Esophagus muscularis mucosa (tissue), 4 donors: ENCODE measurements at regions not wholly inside any gene's neighbourhood (a gene's known extent, or its start where the extent isn't known, plus 50 kb on each side); places are given as distances from the start of the nearest gene placed in this dataset.
"Not testable (repeated sequence)": the region's sequence is repeated elsewhere in the genome, so short reads cannot be mapped to it uniquely, and the experiment has no call there.

Experiments
- DNase-seq: peaks from one replicate; pipeline ENCODE4 v3.0.0-alpha.2; 2017; ENCODE audit errors: extremely low spot score
- H3K27ac ChIP-seq, 4 donors: fragments of 200-600 bp; sonication (generic); replicated peaks in 1 of 4; 1 replicate in 3 of 4; 2 replicates in 1 of 4; pipeline ENCODE4 v1.5.1; 2016 to 2019; ENCODE audit warnings: mild to moderate bottlenecking in 1 of 4
- H3K27me3 ChIP-seq, 4 donors: fragments of 200-600 bp; sonication (generic); one replicate each; pipeline versions ENCODE4 v1.5.1 to v1.6.0; 2016 to 2019
- H3K36me3 ChIP-seq, 4 donors: fragments of 200-600 bp; sonication (generic); one replicate each; pipeline ENCODE4 v1.5.1; 2016 to 2019
- H3K4me1 ChIP-seq, 4 donors: fragments of 200-600 bp; sonication (generic); one replicate each; pipeline ENCODE4 v1.5.1; 2016 to 2019
- H3K4me3 ChIP-seq, 4 donors: fragments of 200-600 bp; sonication (generic); 1 replicate in 2 of 4; 2 replicates in 2 of 4; pipeline ENCODE4 v1.5.1; 2016 to 2019; ENCODE audit warnings: mild to moderate bottlenecking in 4 of 4, moderate library complexity in 1 of 4
- H3K9me3 ChIP-seq, 4 donors: fragments of 200-600 bp; sonication (generic); 1 replicate in 3 of 4; 2 replicates in 1 of 4; pipeline ENCODE4 v1.5.1; 2016 to 2019
- EP300 ChIP-seq: sonication (generic); formaldehyde crosslinking; IDR thresholded peaks from one replicate; pipeline ENCODE4 v1.6.1; 2017; ENCODE audit warnings: antibody characterized with exemption
- POLR2A ChIP-seq: fragments of 450-650 bp; IDR thresholded peaks from one replicate; pipeline ENCODE4 v1.6.1; 2017; ENCODE audit warnings: antibody characterized with exemption, moderate library complexity, mild to moderate bottlenecking, low read depth
- POLR2AphosphoS5 ChIP-seq, 2 donors: sonication (generic); formaldehyde crosslinking; IDR thresholded peaks; one replicate each; pipeline ENCODE4 v1.6.1; 2017; ENCODE audit warnings: antibody characterized with exemption in 2 of 2
- WGBS: methylation state at CpG from one replicate; pipeline ENCODE4 v1.1.5; 2018; 5-methylcytosine and 5-hydroxymethylcytosine counted together
- intact Hi-C: fragments of 100-400 bp; cut with DNase I; formaldehyde crosslinking; loops from one replicate; pipeline ENCODE4 v1.15.1; 2023
- TF ChIP-seq, protein P1 (sequence below), 3 experiments: fragments of 200-600 bp in 2 of 3; fragments of 450-650 bp in 1 of 3; sonication (generic) in 2 of 3; IDR thresholded peaks; one replicate each; pipeline ENCODE4 v1.5.1; 2017 to 2019; ENCODE audit warnings: antibody characterized with exemption in 3 of 3, mild to moderate bottlenecking in 2 of 3, moderate library complexity in 1 of 3

DNA sequence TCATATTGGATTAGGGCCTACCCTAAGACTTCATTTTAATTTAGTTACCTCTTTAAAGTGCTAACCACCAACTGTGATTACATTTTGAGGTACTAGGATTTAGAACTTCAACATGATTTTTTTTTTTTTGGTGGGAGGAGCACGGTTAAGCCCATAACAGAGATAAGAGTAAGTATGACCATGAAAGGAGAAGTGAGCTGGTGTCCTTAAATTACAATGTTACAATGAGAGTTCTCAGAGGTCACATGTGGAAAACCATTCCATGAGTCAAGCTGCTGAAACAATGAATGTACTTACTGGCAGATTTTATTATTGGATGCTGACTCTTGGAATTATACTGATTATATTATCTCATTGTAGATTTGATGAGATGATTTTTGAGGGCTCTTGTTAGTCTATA, 779.3 kb upstream of the CITED2 start:
- Histone ChIP-seq H3K36me3 (no peaks in the 10 kb centered on the region), H3K27me3 (no peaks in the 10 kb centered on the region), H3K4me1 (no peaks in the 10 kb centered on the region), H3K4me3 (no peak overlapping the region), H3K27ac (no peak overlapping the region), H3K9me3 (peaks cover 0 to 8% (median 3%) of the 10 kb centered on the region in 4 donors)
- intact Hi-C loops = no loop called here
- no peak for DNase-seq
- WGBS = 100% methylated on average over 1 of the region's 1 CpG
- TF ChIP-seq POLR2A (no peak), EP300 (no peak), POLR2AphosphoS5 (IDR thresholded peaks at IDR 0.05) (no peak)
- TF ChIP-seq, protein P1, sequence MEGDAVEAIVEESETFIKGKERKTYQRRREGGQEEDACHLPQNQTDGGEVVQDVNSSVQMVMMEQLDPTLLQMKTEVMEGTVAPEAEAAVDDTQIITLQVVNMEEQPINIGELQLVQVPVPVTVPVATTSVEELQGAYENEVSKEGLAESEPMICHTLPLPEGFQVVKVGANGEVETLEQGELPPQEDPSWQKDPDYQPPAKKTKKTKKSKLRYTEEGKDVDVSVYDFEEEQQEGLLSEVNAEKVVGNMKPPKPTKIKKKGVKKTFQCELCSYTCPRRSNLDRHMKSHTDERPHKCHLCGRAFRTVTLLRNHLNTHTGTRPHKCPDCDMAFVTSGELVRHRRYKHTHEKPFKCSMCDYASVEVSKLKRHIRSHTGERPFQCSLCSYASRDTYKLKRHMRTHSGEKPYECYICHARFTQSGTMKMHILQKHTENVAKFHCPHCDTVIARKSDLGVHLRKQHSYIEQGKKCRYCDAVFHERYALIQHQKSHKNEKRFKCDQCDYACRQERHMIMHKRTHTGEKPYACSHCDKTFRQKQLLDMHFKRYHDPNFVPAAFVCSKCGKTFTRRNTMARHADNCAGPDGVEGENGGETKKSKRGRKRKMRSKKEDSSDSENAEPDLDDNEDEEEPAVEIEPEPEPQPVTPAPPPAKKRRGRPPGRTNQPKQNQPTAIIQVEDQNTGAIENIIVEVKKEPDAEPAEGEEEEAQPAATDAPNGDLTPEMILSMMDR (IDR thresholded peaks at IDR 0.05) = no peak

DNA sequence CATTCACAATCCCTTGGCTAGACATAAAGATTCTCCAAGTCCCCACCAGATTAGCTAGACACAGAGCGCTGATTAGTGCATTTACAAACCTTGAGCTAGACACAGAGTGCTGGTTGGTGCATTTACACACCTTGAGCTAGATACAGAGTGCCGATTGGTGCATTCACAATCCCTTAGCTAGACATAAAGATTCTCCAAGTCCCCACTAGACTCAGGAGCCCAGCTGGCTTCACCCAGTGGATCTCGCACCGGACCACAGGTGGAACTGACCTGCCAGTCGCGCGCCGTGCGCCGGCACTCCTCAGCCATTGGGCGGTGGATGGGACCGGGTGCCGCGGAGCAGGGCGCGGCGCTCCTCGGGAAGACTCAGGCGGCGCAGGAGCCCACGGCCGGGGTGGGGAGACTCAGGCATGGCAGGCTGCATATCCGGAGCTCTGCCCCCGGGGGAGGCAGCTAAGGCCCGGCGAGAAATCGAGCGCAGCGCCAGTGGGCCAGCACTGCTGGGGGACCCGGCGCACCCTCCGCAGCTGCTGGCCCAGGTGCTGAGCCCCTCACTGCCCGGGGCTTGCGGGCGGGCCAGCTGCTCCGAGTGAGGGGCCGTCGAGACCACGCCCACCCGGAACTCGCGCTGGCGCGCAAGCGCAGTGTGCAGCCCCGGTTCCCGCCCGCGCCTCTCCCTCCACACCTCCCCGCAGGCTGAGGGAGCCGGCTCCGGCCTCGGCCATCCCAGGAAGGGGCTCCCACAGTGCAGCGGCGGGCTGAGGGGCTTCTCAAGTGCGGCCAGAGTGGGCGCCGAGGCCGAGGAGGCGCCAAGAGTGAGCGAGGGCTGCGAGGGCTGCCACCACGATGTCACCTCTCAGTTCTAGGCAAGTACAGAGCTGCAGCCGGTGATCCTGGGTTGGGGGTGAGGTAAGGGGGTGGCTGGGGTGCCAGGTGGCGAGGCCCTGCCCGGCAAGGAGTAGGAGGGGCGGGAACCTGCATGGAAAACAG, 773.7 kb upstream of the CITED2 start:
- H3K4me3 ChIP-seq, DNase-seq, H3K9me3 ChIP-seq, H3K27me3 ChIP-seq, H3K27ac ChIP-seq, intact Hi-C loops, H3K4me1 ChIP-seq, H3K36me3 ChIP-seq: not testable (repeated sequence)
- WGBS = 95% methylated on average over 39 of the region's 67 CpGs

DNA sequence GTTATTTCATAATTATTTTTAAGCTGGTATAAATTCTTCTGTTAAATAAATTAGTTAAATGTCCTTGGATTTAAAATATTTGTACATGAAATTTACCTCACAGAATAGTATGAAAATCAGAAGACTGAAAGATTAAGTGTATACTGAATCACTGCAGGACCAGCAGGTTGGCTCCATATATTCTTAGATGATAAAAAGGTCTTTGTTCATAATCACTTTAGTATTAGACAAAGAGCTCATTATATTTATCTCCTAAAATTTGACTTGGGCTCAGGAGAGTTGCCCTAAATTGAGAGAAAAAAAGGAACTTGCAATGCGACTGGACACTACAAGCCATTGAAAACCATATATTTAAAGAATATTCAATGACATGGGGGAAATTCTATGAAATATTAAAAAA, 766.4 kb upstream of the CITED2 start:
- H3K4me3 ChIP-seq = no peak overlapping the region
- H3K4me1 ChIP-seq = no peaks in the 10 kb centered on the region
- 97% methylated on average over 1 of the region's 1 CpG for WGBS
- no peaks in the 10 kb centered on the region for H3K36me3 ChIP-seq
- no peak for TF ChIP-seq EP300
- TF ChIP-seq POLR2AphosphoS5 (IDR thresholded peaks at IDR 0.05) = no peak
- TF ChIP-seq, protein P1 (IDR thresholded peaks at IDR 0.05) = no peak
- no peak for TF ChIP-seq POLR2A
- H3K27me3 ChIP-seq = no peaks in the 10 kb centered on the region
- intact Hi-C loops = no loop called here
- no peak for DNase-seq
- no peak overlapping the region for H3K27ac ChIP-seq
- H3K9me3 ChIP-seq = no peaks in the 10 kb centered on the region

DNA sequence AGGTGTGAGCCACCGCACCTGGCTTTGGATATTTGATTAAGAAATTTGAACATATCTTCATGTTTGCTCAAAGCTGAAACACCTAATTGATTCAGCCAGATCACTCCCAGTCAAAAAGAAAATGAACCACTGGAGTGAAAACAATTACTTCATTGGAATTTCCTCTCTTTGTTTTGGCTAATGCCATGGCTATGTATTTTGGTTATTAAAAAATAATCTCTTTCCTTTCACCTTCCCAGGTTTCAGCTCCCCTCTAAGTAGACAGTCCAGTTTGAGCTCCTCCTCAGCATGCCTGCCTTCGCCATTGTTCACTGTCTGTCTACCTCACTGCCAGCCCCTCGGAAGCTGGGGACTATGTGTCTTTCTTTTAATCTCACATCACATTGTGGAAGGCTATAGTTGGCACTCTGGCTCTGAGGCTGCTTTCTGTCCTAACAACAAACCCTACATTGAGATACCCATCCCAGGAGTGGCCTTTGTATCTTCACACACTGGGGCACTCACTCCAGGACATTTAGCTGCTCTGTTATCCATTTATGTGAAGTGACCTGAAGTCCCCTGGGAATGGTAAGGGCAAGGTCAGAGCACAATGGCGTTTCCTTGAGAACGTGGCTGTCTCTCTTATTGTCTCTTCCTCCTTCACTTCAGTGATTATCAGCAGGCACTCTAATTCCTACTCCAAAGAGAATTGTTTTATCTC, 764.0 kb upstream of the CITED2 start:
- peaks cover 0 to 17% (median 4%) of the 10 kb centered on the region in 4 donors for H3K9me3 ChIP-seq
- no peak for DNase-seq
- no peaks in the 10 kb centered on the region for H3K27me3 ChIP-seq
- no peaks in the 10 kb centered on the region for H3K36me3 ChIP-seq
- no peak overlapping the region for H3K4me3 ChIP-seq
- no peak for TF ChIP-seq POLR2AphosphoS5 (IDR thresholded peaks at IDR 0.05)
- TF ChIP-seq EP300 = no peak
- TF ChIP-seq, protein P1 (IDR thresholded peaks at IDR 0.05) = no peak
- no peak for TF ChIP-seq POLR2A
- no peak overlapping the region for H3K27ac ChIP-seq
- H3K4me1 ChIP-seq = no peaks in the 10 kb centered on the region
- intact Hi-C loops = no loop called here
- 76% methylated on average over 5 of the region's 5 CpGs for WGBS

DNA sequence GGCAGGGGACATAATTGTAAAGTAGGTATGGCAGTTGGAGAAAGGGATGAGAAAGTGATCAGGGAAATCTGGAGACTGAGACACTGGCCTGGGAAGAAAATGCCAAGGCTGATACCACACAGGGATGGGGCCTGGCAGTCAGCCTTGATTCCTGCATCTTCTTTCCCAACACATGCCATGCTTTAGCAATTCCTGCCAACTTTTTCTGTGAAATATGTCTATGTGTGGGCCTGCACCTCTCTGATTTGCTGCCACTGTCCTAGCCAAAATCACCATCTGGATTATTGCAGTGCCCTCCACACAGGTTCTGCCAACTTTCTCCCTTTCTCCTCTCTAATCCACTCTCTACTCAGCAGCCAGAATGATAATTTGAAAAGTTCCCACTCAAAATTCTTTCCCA, 759.8 kb upstream of the CITED2 start:
- Histone ChIP-seq H3K4me3 (no peak overlapping the region), H3K4me1 (no peaks in the 10 kb centered on the region), H3K27ac (no peak overlapping the region), H3K9me3 (peaks cover 0 to 28% (median 14%) of the 10 kb centered on the region in 4 donors), H3K36me3 (no peaks in the 10 kb centered on the region), H3K27me3 (no peaks in the 10 kb centered on the region)
- DNase-seq = no peak
- TF ChIP-seq, protein P1 (IDR thresholded peaks at IDR 0.05) = no peak
- TF ChIP-seq POLR2AphosphoS5 (IDR thresholded peaks at IDR 0.05) = no peak
- TF ChIP-seq EP300 = no peak
- no peak for TF ChIP-seq POLR2A
- intact Hi-C loops = no loop called here
